NCI-H82 treated with DMSO at 0.1 percent for 48 hours (cell line): ENCODE measurements at regions not wholly inside any gene's neighbourhood (a gene's known extent, or its start where the extent isn't known, plus 50 kb on each side); places are given as distances from the start of the nearest gene placed in this dataset.

ENCODE experiments used
- DNase-seq: peaks from one replicate; lab custom pipeline; 2025; ENCODE audit not compliant: unreplicated experiment; lab: John Stamatoyannopoulos, UW

DNA sequence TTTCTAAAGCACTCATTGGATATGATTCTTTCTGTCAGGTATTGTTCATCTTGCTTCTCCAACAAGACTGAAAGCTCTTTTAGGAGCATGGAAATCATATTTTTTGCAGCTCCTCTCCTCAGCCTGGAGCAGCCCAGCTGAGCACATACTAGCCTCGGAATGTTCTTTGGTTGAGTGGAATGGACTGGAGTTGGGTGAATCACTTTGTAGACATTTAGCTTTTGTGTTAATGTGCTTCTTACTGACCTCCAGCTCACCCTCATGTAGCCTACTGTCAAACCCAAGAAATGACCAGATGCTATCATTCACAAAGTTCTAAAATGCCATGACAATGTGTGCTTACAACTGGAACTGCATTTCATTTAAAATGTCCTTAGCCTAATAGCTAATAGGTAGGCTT is 161.1 kb downstream of the NUAK1 start:
- DNase-seq = no peak

DNA sequence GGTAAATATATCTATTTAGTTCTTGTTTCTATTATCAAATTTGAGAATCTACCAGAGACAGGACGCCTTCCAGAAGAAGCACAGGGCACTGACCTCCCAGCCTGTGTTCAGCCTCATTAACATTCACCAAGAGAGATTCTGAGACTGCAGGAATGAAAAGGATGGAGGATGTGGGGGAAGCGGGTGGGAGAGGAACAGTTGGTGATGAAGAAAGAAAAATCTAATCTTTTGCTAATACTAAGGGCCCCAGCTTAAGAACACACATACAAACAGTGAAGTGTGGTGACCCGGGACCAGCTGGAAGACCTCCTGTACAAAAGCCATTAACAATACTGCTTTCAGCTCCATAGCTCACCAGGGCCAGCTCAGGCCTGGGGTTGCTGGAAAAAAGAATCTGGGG is 160.5 kb downstream of the NUAK1 start:
- DNase-seq = peak; percentile 14

- DNase-seq = no peak
Measured at GRCh38 chr12:105978686-105979085, 160.1 kb downstream of the NUAK1 start.

DNA sequence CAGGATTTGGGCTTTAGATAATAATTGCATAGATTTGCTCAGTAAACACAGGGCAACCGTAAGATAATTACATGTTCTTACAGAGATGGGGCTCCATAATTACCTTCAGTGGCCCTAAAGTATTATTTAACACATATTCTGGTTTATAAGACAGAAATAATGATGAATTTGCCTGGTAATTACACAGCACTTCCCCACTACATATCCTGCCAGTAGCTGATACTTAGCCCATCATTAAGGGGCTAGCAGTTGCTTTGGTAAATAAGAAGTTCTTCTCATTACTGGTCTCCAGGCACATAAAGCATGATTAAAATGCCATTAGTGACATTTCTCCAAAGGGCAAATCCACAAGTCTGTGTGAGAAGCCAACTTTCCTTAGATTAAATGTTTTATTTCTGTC is 158.7 kb downstream of the NUAK1 start:
- DNase-seq = no peak

DNA sequence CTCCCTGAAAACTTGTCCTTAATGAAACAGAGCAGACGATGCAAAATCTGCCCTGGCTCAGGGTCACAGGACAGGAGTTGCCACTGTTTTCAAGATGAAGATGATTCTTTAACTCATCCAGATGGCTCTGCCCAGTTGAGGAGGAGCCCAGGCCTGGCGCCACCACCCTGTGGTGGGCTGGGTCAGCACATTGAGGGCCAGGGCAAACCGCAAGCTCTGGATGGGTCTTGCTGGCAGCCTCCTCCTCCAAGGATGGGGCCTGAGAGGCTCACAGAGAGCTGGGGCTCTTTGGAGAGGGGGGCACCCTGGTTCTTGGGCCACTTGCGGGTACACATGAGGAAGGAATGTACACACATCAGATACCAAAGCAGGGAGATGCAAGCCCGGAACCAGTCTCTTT is 158.2 kb downstream of the NUAK1 start:
- no peak for DNase-seq

GRCh38 chr12:105982022-105982421 is 156.7 kb downstream of the NUAK1 start:
- no peak for DNase-seq

- DNase-seq = no peak
Measured at GRCh38 chr12:105983622-105984320, 155.0 kb downstream of the NUAK1 start.

GRCh38 chr12:105985383-105985782 is 153.4 kb downstream of the NUAK1 start:
- DNase-seq = no peak

DNA sequence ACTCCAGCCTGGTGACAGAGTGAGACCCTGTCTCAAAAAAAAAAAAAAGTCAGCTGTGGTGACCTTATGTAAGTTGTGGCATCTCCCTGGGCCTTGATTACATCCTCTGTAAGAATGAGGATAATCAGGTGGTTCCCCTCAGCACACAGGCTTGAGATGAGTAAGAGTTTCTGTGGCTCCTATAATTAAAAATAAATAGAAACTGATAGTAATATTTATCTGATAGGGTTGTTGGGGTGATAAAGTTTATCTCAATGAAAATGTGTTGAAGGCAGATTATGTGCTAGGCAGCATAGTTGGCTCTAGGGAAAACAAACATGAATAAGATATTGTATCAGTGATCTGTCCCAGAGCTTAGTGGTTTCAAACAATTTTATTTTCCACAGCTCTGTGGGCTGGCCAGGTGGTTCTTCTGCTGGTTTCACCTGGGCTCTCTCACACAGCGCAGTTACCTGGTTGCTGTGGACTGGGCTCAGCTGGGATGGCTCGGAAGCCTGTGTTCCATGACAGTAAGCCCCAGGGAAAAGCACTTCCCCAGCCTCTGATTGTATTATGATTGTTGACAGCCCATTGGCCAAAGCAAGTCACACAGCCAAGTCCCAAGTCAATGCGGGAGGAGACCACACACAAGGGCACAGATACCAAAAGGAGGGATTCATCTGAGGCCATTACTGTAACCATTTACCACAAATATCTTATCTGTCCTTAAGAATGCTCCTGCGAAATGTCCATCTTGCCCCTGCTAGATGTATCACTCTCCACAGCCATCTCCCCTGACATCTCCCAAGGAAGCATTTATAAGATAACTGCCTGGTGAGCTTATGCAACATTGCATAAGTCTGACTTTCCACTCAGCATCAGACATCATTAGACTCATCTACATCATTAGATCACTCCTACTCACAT is 151.7 kb downstream of the NUAK1 start:
- no peak for DNase-seq

GRCh38 chr12:105987685-105988035 is 151.1 kb downstream of the NUAK1 start:
- no peak for DNase-seq

GRCh38 chr12:105992849-105993740 is 145.7 kb downstream of the NUAK1 start:
- no peak for DNase-seq

- DNase-seq = no peak
Measured at GRCh38 chr12:105993766-105994555, 144.8 kb downstream of the NUAK1 start.

DNA sequence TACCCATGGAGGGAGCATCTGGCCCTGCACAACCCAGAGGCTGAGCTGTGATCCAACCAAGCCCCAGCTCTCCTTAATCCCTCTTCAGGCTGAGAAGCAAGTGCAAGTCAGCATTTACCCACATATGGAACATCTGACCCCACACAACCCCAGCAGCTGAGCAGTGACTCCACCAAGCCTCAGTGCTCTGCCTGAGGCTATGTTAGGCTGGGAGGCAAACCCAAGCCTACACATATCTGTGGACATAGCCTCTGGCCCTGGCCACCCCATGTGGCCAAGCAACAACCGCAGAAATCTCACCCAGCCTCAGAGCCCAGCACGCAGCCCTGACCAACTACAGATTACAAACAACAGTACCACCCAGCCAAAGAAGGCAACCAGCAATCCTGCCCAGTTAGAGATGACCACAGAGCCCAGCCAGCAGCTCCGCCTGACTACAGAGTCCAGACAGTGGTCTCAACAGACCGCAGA is 142.8 kb downstream of the NUAK1 start:
- peak; percentile 63 for DNase-seq

DNA sequence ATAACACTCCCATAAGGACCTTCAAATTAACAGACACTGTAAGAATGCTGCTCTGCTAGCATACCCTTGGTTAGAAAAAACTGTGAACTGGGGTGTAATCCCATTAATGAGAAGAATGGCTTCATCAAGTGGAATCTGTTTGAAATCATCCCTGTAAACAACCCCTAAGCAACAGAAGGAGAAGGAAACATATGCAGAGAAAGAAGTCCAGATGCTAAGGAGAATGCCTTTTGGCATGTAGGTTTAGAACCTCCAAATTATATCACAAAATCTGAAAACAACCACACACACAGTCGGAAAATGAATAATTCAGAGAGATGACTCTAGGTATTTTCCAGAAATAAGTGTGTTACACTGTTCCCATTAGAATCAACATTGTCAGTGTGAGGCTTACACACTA is 140.2 kb downstream of the NUAK1 start:
- DNase-seq = peak; percentile 78

DNA sequence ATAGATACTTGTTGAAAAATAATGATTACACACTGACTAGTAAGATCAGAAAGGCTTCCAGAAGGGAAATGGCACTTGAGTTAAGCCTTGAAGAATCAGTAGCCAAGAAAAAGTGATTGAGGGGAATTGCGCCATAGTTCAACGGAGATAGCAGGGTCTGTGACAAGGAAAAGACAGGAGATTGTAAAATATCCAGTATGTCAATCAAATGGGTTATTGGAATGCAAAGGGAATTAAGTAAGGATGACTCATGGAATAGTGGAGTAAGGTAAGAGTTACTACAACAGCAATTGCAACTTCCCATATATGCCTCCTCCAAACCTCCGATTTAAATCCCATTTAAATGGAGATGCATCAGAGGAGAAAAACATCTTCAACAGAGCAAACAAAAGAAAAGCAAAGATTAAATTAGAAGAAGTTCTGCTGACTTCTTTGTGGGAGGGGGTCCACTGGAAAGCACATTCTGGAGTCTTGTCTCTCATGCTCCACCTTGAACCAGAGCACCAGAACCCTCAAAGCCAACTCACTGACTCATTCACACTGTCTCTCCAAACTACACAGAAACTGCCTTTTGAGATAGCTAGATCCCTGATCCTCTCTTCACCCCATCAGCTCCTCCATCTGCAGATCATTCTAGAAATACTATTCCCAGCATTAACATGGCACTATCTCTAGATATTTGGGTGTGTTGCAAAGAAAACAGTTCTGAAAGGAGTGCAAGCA is 138.2 kb downstream of the NUAK1 start:
- no peak for DNase-seq

DNA sequence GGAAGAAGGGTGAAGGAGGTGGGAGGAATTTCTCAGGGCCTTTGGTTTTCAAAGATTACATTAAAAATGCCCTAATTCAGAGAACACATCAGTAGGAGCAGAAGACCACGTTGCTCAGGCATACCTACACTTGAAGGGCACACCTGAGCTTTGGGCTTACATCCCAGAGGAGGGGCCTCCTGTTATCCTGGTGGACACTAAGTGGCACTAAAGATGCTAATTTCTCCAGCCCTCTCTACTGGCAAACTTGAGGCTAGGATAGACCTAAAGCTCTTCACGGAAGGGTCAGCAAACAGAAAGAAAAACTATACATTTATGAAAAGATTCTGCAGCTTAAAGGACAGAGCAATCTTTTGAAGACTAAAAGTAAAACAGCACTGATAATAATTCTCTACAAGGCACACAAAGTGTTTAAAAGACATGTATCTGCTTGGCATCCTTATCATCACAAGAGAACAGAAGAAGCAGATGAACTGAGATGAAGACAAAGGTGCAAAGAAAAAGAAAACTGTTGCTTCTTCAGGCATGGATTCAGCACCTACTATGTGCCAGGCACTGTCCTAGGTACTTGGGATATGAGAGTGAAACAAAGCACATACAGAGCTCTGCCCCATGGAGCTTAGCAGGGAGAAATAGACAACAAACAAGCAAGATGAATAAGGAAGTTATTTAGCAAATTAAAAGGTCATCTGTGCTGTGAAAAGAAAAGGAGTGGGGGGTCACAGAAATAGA is 137.5 kb downstream of the NUAK1 start:
- no peak for DNase-seq

DNA sequence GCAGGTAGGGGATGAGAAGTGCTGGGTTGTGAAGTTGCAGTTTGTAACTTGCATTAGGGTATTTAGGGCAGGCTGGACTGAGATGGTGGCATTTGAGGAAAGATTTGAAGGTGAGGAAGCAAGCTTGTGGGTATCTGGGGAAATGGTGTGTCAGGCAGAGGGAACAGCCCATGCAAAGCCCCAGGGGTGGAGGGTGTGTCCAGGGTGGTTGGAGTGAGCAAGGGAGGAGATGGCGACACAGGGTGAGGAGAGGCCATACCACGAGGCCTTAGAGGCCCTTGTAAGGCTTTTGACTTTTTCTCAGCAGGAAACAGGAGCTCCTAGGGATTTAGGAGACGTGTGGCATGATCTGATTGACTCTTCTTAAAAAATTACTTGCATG is 136.9 kb downstream of the NUAK1 start:
- DNase-seq = no peak

DNA sequence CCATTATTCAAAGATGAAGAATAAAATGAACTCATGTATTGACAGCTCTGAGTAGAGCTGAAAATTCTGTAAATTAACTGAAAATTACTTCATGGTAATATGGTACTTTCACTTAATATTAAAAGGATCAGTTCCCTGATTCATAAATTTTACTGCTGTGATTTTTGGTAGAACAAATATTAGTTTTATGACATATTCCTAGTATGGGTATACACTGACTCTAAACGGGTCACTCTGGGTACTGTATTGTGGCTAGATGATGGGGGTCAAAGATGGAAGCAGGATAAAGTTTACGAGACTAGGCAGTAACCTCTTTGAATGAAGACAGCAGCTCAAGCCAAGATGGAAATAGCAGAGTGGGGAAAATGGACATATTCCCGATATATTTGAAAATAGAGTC is 135.5 kb downstream of the NUAK1 start:
- no peak for DNase-seq

DNA sequence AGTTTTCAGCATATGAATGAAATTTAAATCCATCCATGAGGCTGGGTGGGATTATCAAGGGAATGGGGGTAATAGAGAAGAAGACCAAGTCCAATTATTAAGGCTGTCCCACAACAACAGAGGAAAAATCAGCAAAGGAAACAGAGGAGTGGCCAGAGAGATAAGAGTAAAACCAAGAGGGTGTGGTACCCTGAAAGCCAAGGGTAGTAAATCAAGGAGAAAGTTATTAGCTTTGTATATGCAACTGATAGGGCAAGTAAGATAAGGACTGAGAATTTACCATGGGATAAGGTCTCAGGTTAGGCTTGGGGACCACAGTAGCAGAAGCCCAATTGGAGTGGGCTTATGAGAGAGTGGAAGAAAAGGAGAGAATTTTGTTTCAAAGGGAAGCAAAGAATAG is 134.5 kb downstream of the NUAK1 start:
- no peak for DNase-seq
